IMR-90 (cell line): ENCODE measurements at regions not wholly inside any gene's neighbourhood (a gene's known extent, or its start where the extent isn't known, plus 50 kb on each side); places are given as distances from the start of the nearest gene placed in this dataset.
"Not testable (repeated sequence)": the region's sequence is repeated elsewhere in the genome, so short reads cannot be mapped to it uniquely, and the experiment has no call there.

Source experiments
- ATAC-seq: fragments of 200-7000 bp; cut with Tn5 transposase; 2 replicates; pipeline ENCODE4 v1.9.1; 2020; ENCODE audit warnings: low read depth, mild to moderate bottlenecking, moderate library complexity
- BruUV-seq: library from RNA; stranded (reverse); fragments of 400-500 nt; replicated peaks from 2 replicates; lab custom pipeline; 2021; lab: Mats Ljungman, UMichigan
- CTCF ChIA-PET: fragments of 300-600 bp; formaldehyde crosslinking; extraction: SDS; loops from one replicate; lab custom pipeline; 2021; ENCODE audit warnings: antibody characterized with exemption; lab: Yijun Ruan, JAX
- POLR2A ChIA-PET: fragments of 300-600 bp; sonication (Branson Sonifier 250); formaldehyde crosslinking; loops from one replicate; lab custom pipeline; 2022; ENCODE audit warnings: antibody characterized with exemption; ENCODE audit not compliant: unreplicated experiment; lab: Charles Lee
- DNase-seq: peaks from one replicate; pipeline ENCODE4 v3.0.0; 2013
- H2AFZ ChIP-seq: replicated peaks from 2 replicates; pipeline ENCODE3; 2013; ENCODE audit warnings: low read length, mild to moderate bottlenecking; ENCODE audit not compliant: poor library complexity
- H2AK5ac ChIP-seq: 2 replicates; pipeline ENCODE4 v1.6.1; 2013; ENCODE audit warnings: low read depth, low read length, inconsistent platforms
- H2AK9ac ChIP-seq: replicated peaks from 2 replicates; pipeline ENCODE3; 2013; ENCODE audit warnings: mild to moderate bottlenecking, low read depth, low read length, moderate library complexity; ENCODE audit not compliant: poor library complexity
- H2BK120ac ChIP-seq: 2 replicates; pipeline ENCODE4 v1.6.1; 2013; ENCODE audit warnings: low read depth, low read length, inconsistent platforms
- H2BK15ac ChIP-seq: 3 replicates; pipeline ENCODE4 v1.6.1; 2013; ENCODE audit warnings: low read depth, low read length, inconsistent platforms
- H2BK20ac ChIP-seq: 2 replicates; pipeline ENCODE4 v1.6.1; 2013; ENCODE audit warnings: low read depth, mild to moderate bottlenecking, inconsistent platforms, low read length, moderate library complexity
- H2BK5ac ChIP-seq: 2 replicates; pipeline ENCODE4 v1.6.1; 2013; ENCODE audit warnings: mild to moderate bottlenecking, low read depth, low read length, inconsistent platforms; ENCODE audit not compliant: poor library complexity, severe bottlenecking
- H3K14ac ChIP-seq: replicated peaks from 2 replicates; pipeline ENCODE4 v1.6.1; 2013; ENCODE audit warnings: low read depth, low read length, inconsistent platforms
- H3K18ac ChIP-seq: 2 replicates; pipeline ENCODE4 v1.6.1; 2013; ENCODE audit warnings: low read depth, low read length, control low read depth
- H3K23ac ChIP-seq: 2 replicates; pipeline ENCODE4 v1.6.1; 2013; ENCODE audit warnings: low read depth, low read length, inconsistent platforms
- H3K27ac ChIP-seq: 2 replicates; pipeline ENCODE4 v1.5.1; 2013; ENCODE audit warnings: mild to moderate bottlenecking, control low read depth, low read length; ENCODE audit not compliant: insufficient read depth
- H3K27me3 ChIP-seq: 2 replicates; pipeline ENCODE4 v1.6.1; 2013; ENCODE audit warnings: low read length; ENCODE audit not compliant: control insufficient read depth, insufficient read depth
- H3K36me3 ChIP-seq: 2 replicates; pipeline ENCODE4 v1.6.1; 2013; ENCODE audit warnings: low read length, mixed read lengths; ENCODE audit not compliant: control insufficient read depth, insufficient read depth
- H3K4ac ChIP-seq: 2 replicates; pipeline ENCODE4 v1.6.1; 2013; ENCODE audit warnings: low read depth, low read length, inconsistent platforms
- H3K4me1 ChIP-seq: 2 replicates; pipeline ENCODE4 v1.6.1; 2013; ENCODE audit warnings: low read length, mixed read lengths; ENCODE audit not compliant: control insufficient read depth, insufficient read depth
- H3K4me2 ChIP-seq: 2 replicates; pipeline ENCODE4 v1.6.1; 2013; ENCODE audit warnings: low read depth, mild to moderate bottlenecking, control low read depth, low read length, moderate library complexity
- H3K4me3 ChIP-seq: 2 replicates; pipeline ENCODE4 v1.5.1; 2013; ENCODE audit warnings: low read depth, mild to moderate bottlenecking, control low read depth, low read length, moderate library complexity; ENCODE audit not compliant: insufficient read depth
- H3K56ac ChIP-seq: 2 replicates; pipeline ENCODE4 v1.6.1; 2013; ENCODE audit warnings: low read length, inconsistent platforms; ENCODE audit not compliant: insufficient read depth; ENCODE audit errors: extremely low read depth
- H3K79me1 ChIP-seq, 2 experiments: 2 replicates each; pipeline ENCODE4 v1.6.1; 2013; ENCODE audit warnings: low read length in 2 of 2, inconsistent platforms in 1 of 2, low read depth in 1 of 2
- H3K9ac ChIP-seq: 2 replicates; pipeline ENCODE4 v1.6.1; 2013; ENCODE audit warnings: low read depth, low read length, control low read depth
- H3K9me1 ChIP-seq: 2 replicates; pipeline ENCODE4 v1.6.1; 2013; ENCODE audit warnings: low read length, inconsistent platforms; ENCODE audit not compliant: insufficient read depth
- H3K9me3 ChIP-seq: 2 replicates; pipeline ENCODE4 v1.6.1; 2013; ENCODE audit warnings: low read length; ENCODE audit not compliant: control insufficient read depth, insufficient read depth
- H4K20me1 ChIP-seq: 2 replicates; pipeline ENCODE4 v1.6.1; 2013; ENCODE audit warnings: low read length, inconsistent platforms; ENCODE audit not compliant: insufficient read depth
- H4K5ac ChIP-seq: 2 replicates; pipeline ENCODE4 v1.6.1; 2013; ENCODE audit warnings: mild to moderate bottlenecking, low read depth, low read length, control low read depth
- H4K8ac ChIP-seq, 2 experiments: 2 replicates each; pipeline ENCODE4 v1.6.1; 2013; ENCODE audit warnings: low read depth in 2 of 2, low read length in 2 of 2, control low read depth in 1 of 2, inconsistent platforms in 1 of 2
- H4K91ac ChIP-seq: 2 replicates; pipeline ENCODE4 v1.6.1; 2013; ENCODE audit warnings: low read depth, low read length, inconsistent platforms; ENCODE audit not compliant: insufficient read depth
- WGBS, 2 experiments: methylation state at CpG; one replicate each; pipeline versions ENCODE4 v1.1.5 to v1.1.7; 2013; ENCODE audit warnings: missing lambda C conversion rate in 2 of 2; ENCODE audit not compliant: insufficient read length in 1 of 2; ENCODE audit errors: extremely low coverage in 2 of 2; 5-methylcytosine and 5-hydroxymethylcytosine counted together
- dilution Hi-C: fragments of 300-500 bp; cut with HindIII; formaldehyde crosslinking; loops from one replicate; pipeline ENCODE4 v1.14.3; 2018; ENCODE audit warnings: low sequenced_read_pairs; ENCODE audit not compliant: unreplicated experiment
- in situ Hi-C: fragments of 300-500 bp; cut with MboI; formaldehyde crosslinking; loops from 3 replicates; pipeline ENCODE4 v1.14.3; 2019; ENCODE audit warnings: low sequenced_read_pairs, inconsistent platforms, mixed read lengths
- intact Hi-C: fragments of 100-400 bp; cut with micrococcal nuclease; formaldehyde crosslinking; loops from 2 replicates; pipeline ENCODE4 v1.10.0; 2022

GRCh38 chr9:39810401-39810800, 454.9 kb downstream of the SPATA31A1 start:
- POLR2A ChIA-PET, CTCF ChIA-PET, H2BK15ac ChIP-seq, H3K14ac ChIP-seq, H3K4ac ChIP-seq, H2AK9ac ChIP-seq, H3K36me3 ChIP-seq, H3K23ac ChIP-seq, H3K9me1 ChIP-seq, H3K27ac ChIP-seq, H4K5ac ChIP-seq, intact Hi-C loops, H2BK5ac ChIP-seq, H3K4me2 ChIP-seq, DNase-seq, H2AFZ ChIP-seq, H4K91ac ChIP-seq, in situ Hi-C loops, H4K20me1 ChIP-seq, H4K8ac ChIP-seq, ATAC-seq, dilution Hi-C loops, H3K4me3 ChIP-seq, H3K4me1 ChIP-seq, H3K9ac ChIP-seq, H3K79me1 ChIP-seq, H3K9me3 ChIP-seq, H3K56ac ChIP-seq, H3K27me3 ChIP-seq, H3K18ac ChIP-seq, H2AK5ac ChIP-seq, H2BK120ac ChIP-seq, H2BK20ac ChIP-seq, BruUV-seq: not testable (repeated sequence)
- WGBS, 2 experiments, result no CpG with 5 or more reads among the region's 3 CpGs

- H2BK20ac ChIP-seq, H3K18ac ChIP-seq, H3K9me1 ChIP-seq, H4K5ac ChIP-seq, POLR2A ChIA-PET, H4K20me1 ChIP-seq, H3K4me2 ChIP-seq, ATAC-seq, H3K4me1 ChIP-seq, BruUV-seq, H3K23ac ChIP-seq, H2BK120ac ChIP-seq, H3K27me3 ChIP-seq, H4K91ac ChIP-seq, H3K36me3 ChIP-seq, H4K8ac ChIP-seq, DNase-seq, intact Hi-C loops, H3K9ac ChIP-seq, H2AK9ac ChIP-seq, H2BK5ac ChIP-seq, H3K4me3 ChIP-seq, H3K79me1 ChIP-seq, H3K14ac ChIP-seq, H3K4ac ChIP-seq, CTCF ChIA-PET, H2AK5ac ChIP-seq, in situ Hi-C loops, H2BK15ac ChIP-seq, H3K27ac ChIP-seq, H3K9me3 ChIP-seq, H3K56ac ChIP-seq, H2AFZ ChIP-seq, dilution Hi-C loops: not testable (repeated sequence)
- WGBS, 2 experiments, result no CpG with 5 or more reads among the region's 3 CpGs
Observed at GRCh38 chr9:39811615-39812014, 456.1 kb downstream of the SPATA31A1 start.
